Liver (tissue), 8 donors: ENCODE measurements at regions not wholly inside any gene's neighbourhood (a gene's known extent, or its start where the extent isn't known, plus 50 kb on each side); places are given as distances from the start of the nearest gene placed in this dataset.

Experiments used
- DNase-seq: peaks from one replicate; pipeline ENCODE4 v3.0.0-alpha.2; 2017; ENCODE audit warnings: low spot score
- H3K27ac ChIP-seq, 2 donors: one replicate each; pipeline ENCODE4 v1.7.0; 2013; ENCODE audit warnings: inconsistent platforms in 2 of 2, low read length in 2 of 2, control low read depth in 1 of 2, low read depth in 1 of 2, mild to moderate bottlenecking in 1 of 2
- H3K27me3 ChIP-seq, 4 donors: one replicate each; pipeline versions ENCODE4 v1.6.1 to v1.7.0; 2013; ENCODE audit warnings: low read length in 3 of 4, inconsistent platforms in 1 of 4, mild to moderate bottlenecking in 1 of 4, moderate library complexity in 1 of 4; ENCODE audit not compliant: control insufficient read depth in 4 of 4, insufficient read depth in 4 of 4
- H3K36me3 ChIP-seq, 4 donors: one replicate each; pipeline versions ENCODE4 v1.6.1 to v1.7.0; 2013; ENCODE audit warnings: low read length in 3 of 4, mild to moderate bottlenecking in 3 of 4, low read depth in 1 of 4, moderate library complexity in 1 of 4; ENCODE audit not compliant: control insufficient read depth in 4 of 4, insufficient read depth in 3 of 4
- H3K4me1 ChIP-seq, 4 donors: one replicate each; pipeline versions ENCODE4 v1.6.1 to v1.7.0; 2013; ENCODE audit warnings: low read length in 3 of 4, mild to moderate bottlenecking in 3 of 4, moderate library complexity in 1 of 4; ENCODE audit not compliant: control insufficient read depth in 4 of 4, insufficient read depth in 4 of 4
- H3K4me3 ChIP-seq, 3 donors: one replicate each; pipeline versions ENCODE4 v1.6.1 to v1.7.0; 2013; ENCODE audit warnings: low read length in 3 of 3, control low read depth in 1 of 3, low read depth in 1 of 3, mild to moderate bottlenecking in 1 of 3
- H3K9ac ChIP-seq, 2 donors: one replicate each; pipeline ENCODE4 v1.7.0; 2013; ENCODE audit warnings: low read length in 2 of 2, mild to moderate bottlenecking in 2 of 2, moderate library complexity in 2 of 2, control low read depth in 1 of 2, low read depth in 1 of 2
- H3K9me3 ChIP-seq, 4 donors: one replicate each; pipeline versions ENCODE4 v1.6.1 to v1.7.0; 2013; ENCODE audit warnings: low read length in 3 of 4; ENCODE audit not compliant: control insufficient read depth in 4 of 4
- EGR1 ChIP-seq, 2 donors: IDR thresholded peaks; 2 replicates each; pipeline ENCODE4 v1.6.1; 2016 to 2018; ENCODE audit warnings: antibody characterized with exemption in 2 of 2, low read depth in 2 of 2
- FOXA2 ChIP-seq: IDR thresholded peaks from 2 replicates; pipeline ENCODE4 v1.6.1; 2016; ENCODE audit warnings: antibody characterized with exemption
- GABPA ChIP-seq, 2 donors: IDR thresholded peaks in 1 of 2; conservative IDR thresholded peaks in 1 of 2; 2 replicates each; pipeline ENCODE4 v1.6.1; 2016; ENCODE audit warnings: antibody characterized with exemption in 2 of 2, mild to moderate bottlenecking in 1 of 2, moderate library complexity in 1 of 2
- HNF4A ChIP-seq, 2 donors: conservative IDR thresholded peaks; 2 replicates each; pipeline ENCODE4 v1.6.1; 2016; ENCODE audit warnings: antibody characterized with exemption in 2 of 2, mild to moderate bottlenecking in 2 of 2
- HNF4G ChIP-seq: IDR thresholded peaks from 2 replicates; pipeline ENCODE4 v1.6.1; 2016; ENCODE audit warnings: antibody characterized with exemption
- JUND ChIP-seq, 2 donors: IDR thresholded peaks; 2 replicates each; pipeline ENCODE4 v1.6.1; 2016; ENCODE audit warnings: antibody characterized with exemption in 2 of 2
- RXRA ChIP-seq, 2 donors: IDR thresholded peaks; 2 replicates each; pipeline ENCODE4 v1.6.1; 2017 to 2018; ENCODE audit warnings: antibody characterized with exemption in 2 of 2, mild to moderate bottlenecking in 1 of 2
- WGBS: extraction: QIAGEN DNeasy Blood & Tissue Kit; methylation state at CpG from one replicate; pipeline ENCODE4 v1.1.7; 2013; 5-methylcytosine and 5-hydroxymethylcytosine counted together
- TF ChIP-seq, protein P1 (sequence below): IDR thresholded peaks from 2 replicates; pipeline ENCODE4 v1.6.1; 2016; ENCODE audit warnings: antibody characterized with exemption
- TF ChIP-seq, protein P2 (sequence below): IDR thresholded peaks from 2 replicates; pipeline ENCODE4 v1.6.1; 2016; ENCODE audit warnings: antibody characterized with exemption
- TF ChIP-seq, protein P3 (sequence below): IDR thresholded peaks from 2 replicates; pipeline ENCODE4 v1.6.1; 2016; ENCODE audit warnings: antibody characterized with exemption
- TF ChIP-seq, protein P4 (sequence below): IDR thresholded peaks from 2 replicates; pipeline ENCODE4 v1.6.1; 2016; ENCODE audit warnings: antibody characterized with exemption, mild to moderate bottlenecking
- TF ChIP-seq, protein P5 (sequence below): fragments of 150-350 bp; IDR thresholded peaks from 2 replicates; pipeline ENCODE4 v1.5.1; 2017; ENCODE audit warnings: improper control_type of control experiment, low read depth, low read length; ENCODE audit not compliant: missing input control
- donor health status: healthy.
- donor health status: healthy.
- donor health status: healthy.
- donor health status: healthy.
- donor health status: healthy.

DNA sequence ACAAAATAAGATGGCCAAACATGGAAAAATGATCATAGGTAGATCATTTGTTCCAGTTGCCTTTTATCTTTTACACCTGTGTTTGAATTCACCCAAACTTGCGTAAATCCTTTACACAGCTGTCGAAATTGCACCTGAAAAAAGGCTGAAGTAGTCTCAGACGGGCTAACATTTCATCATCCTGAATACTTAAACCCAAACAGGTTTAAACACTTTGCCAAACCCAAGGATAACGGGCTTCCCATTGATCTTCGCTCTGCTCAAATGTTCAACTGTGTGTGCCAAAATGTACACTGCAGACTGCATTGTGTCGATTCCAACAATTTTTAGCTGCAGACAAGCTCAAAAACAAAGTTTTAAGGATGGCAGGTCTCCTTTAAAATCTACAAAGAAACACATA, 288.7 kb upstream of the DDHD1 start:
- 45% methylated on average over 6 of the region's 6 CpGs for WGBS
- DNase-seq: no peak

DNA sequence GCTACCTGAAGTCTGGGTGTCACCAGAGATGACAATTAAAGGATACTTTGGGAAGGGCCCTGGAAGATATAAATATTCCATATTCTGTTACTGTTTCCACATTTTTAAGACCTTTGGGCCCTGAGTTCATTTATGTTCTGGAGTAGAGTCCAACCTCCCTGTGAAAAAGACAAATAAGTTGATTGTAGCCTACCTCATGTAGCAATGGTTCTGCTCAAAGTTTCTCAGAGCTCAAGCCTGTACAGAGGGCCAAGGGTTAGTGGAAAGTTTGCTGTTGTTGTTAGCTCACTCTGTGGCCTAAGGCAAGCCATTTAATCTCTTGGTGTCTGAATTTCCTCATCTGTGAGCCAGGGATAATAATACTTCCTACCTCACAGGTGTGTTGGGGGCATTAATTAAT, 284.7 kb upstream of the DDHD1 start:
- no peaks in the 10 kb centered on the region for H3K36me3 ChIP-seq
- H3K9me3 ChIP-seq: no peaks in the 10 kb centered on the region
- no peak for DNase-seq
- no peaks in the 10 kb centered on the region for H3K4me1 ChIP-seq
- H3K9ac ChIP-seq: no peak overlapping the region
- no peak overlapping the region for H3K27ac ChIP-seq
- no peak overlapping the region for H3K4me3 ChIP-seq
- H3K27me3 ChIP-seq: peaks cover 0 to 2% (median 0%) of the 10 kb centered on the region in 4 donors
- TF ChIP-seq GABPA (IDR thresholded peaks at IDR 0.05 in 1 of 2, conservative IDR thresholded peaks at IDR 0.05 in 1 of 2) (no peak), JUND (IDR thresholded peaks at IDR 0.05) (no peak), HNF4A (conservative IDR thresholded peaks at IDR 0.05) (no peak), EGR1 (IDR thresholded peaks at IDR 0.05; ENCODE audit: low read depth in 2 of 2) (no peak), HNF4G (no peak)
- TF ChIP-seq, protein P1, sequence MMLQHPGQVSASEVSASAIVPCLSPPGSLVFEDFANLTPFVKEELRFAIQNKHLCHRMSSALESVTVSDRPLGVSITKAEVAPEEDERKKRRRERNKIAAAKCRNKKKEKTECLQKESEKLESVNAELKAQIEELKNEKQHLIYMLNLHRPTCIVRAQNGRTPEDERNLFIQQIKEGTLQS: no peak
- TF ChIP-seq, protein P2, sequence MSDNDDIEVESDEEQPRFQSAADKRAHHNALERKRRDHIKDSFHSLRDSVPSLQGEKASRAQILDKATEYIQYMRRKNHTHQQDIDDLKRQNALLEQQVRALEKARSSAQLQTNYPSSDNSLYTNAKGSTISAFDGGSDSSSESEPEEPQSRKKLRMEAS: no peak
- TF ChIP-seq, protein P3, sequence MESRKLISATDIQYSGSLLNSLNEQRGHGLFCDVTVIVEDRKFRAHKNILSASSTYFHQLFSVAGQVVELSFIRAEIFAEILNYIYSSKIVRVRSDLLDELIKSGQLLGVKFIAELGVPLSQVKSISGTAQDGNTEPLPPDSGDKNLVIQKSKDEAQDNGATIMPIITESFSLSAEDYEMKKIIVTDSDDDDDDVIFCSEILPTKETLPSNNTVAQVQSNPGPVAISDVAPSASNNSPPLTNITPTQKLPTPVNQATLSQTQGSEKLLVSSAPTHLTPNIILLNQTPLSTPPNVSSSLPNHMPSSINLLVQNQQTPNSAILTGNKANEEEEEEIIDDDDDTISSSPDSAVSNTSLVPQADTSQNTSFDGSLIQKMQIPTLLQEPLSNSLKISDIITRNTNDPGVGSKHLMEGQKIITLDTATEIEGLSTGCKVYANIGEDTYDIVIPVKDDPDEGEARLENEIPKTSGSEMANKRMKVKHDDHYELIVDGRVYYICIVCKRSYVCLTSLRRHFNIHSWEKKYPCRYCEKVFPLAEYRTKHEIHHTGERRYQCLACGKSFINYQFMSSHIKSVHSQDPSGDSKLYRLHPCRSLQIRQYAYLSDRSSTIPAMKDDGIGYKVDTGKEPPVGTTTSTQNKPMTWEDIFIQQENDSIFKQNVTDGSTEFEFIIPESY: no peak
- TF ChIP-seq, protein P4, sequence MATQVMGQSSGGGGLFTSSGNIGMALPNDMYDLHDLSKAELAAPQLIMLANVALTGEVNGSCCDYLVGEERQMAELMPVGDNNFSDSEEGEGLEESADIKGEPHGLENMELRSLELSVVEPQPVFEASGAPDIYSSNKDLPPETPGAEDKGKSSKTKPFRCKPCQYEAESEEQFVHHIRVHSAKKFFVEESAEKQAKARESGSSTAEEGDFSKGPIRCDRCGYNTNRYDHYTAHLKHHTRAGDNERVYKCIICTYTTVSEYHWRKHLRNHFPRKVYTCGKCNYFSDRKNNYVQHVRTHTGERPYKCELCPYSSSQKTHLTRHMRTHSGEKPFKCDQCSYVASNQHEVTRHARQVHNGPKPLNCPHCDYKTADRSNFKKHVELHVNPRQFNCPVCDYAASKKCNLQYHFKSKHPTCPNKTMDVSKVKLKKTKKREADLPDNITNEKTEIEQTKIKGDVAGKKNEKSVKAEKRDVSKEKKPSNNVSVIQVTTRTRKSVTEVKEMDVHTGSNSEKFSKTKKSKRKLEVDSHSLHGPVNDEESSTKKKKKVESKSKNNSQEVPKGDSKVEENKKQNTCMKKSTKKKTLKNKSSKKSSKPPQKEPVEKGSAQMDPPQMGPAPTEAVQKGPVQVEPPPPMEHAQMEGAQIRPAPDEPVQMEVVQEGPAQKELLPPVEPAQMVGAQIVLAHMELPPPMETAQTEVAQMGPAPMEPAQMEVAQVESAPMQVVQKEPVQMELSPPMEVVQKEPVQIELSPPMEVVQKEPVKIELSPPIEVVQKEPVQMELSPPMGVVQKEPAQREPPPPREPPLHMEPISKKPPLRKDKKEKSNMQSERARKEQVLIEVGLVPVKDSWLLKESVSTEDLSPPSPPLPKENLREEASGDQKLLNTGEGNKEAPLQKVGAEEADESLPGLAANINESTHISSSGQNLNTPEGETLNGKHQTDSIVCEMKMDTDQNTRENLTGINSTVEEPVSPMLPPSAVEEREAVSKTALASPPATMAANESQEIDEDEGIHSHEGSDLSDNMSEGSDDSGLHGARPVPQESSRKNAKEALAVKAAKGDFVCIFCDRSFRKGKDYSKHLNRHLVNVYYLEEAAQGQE: no peak

More for the DNA sequence above, 288.7 kb upstream of the DDHD1 start:
- no peak overlapping the region for H3K9ac ChIP-seq
- TF ChIP-seq, protein P5, sequence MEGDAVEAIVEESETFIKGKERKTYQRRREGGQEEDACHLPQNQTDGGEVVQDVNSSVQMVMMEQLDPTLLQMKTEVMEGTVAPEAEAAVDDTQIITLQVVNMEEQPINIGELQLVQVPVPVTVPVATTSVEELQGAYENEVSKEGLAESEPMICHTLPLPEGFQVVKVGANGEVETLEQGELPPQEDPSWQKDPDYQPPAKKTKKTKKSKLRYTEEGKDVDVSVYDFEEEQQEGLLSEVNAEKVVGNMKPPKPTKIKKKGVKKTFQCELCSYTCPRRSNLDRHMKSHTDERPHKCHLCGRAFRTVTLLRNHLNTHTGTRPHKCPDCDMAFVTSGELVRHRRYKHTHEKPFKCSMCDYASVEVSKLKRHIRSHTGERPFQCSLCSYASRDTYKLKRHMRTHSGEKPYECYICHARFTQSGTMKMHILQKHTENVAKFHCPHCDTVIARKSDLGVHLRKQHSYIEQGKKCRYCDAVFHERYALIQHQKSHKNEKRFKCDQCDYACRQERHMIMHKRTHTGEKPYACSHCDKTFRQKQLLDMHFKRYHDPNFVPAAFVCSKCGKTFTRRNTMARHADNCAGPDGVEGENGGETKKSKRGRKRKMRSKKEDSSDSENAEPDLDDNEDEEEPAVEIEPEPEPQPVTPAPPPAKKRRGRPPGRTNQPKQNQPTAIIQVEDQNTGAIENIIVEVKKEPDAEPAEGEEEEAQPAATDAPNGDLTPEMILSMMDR: no peak
- TF ChIP-seq EGR1 (IDR thresholded peaks at IDR 0.05; ENCODE audit: low read depth in 2 of 2) (no peak), FOXA2 (no peak), RXRA (IDR thresholded peaks at IDR 0.05) (no peak), HNF4G (no peak), JUND (IDR thresholded peaks at IDR 0.05) (no peak)
- TF ChIP-seq, protein P2: no peak
- H3K9me3 ChIP-seq: no peaks in the 10 kb centered on the region
- H3K4me1 ChIP-seq: no peaks in the 10 kb centered on the region
- H3K27me3 ChIP-seq: peaks cover 0 to 2% (median 0%) of the 10 kb centered on the region in 4 donors
- no peak overlapping the region for H3K27ac ChIP-seq
- no peaks in the 10 kb centered on the region for H3K36me3 ChIP-seq
- no peak overlapping the region for H3K4me3 ChIP-seq
